A549 (cell line): ENCODE measurements at regions not wholly inside any gene's neighbourhood (a gene's known extent, or its start where the extent isn't known, plus 50 kb on each side); places are given as distances from the start of the nearest gene placed in this dataset.

Experiments used
- ATAC-seq, 2 experiments: fragments of 200-7000 bp in 1 of 2; fragments of >200 bp in 1 of 2; cut with Nextera tagmentation in 1 of 2; cut with Tn5 transposase in 1 of 2; 3 replicates each; pipeline versions ENCODE4 v1.8.0 to v1.9.1; 2018 to 2020; ENCODE audit warnings: mild to moderate bottlenecking in 1 of 2, moderate library complexity in 1 of 2
- CTCF ChIA-PET: fragments of 300-600 bp; sonication (Branson Sonifier 250); formaldehyde crosslinking; extraction: SDS; loops from one replicate; lab custom pipeline; 2021; ENCODE audit warnings: antibody characterized with exemption, inconsistent platforms; lab: Yijun Ruan, JAX
- POLR2A ChIA-PET: fragments of 350-600 bp; formaldehyde crosslinking; extraction: SDS; loops from one replicate; lab custom pipeline; 2021; ENCODE audit warnings: antibody characterized with exemption, inconsistent platforms; lab: Yijun Ruan, JAX
- DNase-seq, 2 experiments: peaks; one replicate each; pipeline versions ENCODE4 v3.0.0 to v3.0.0-alpha.2; 2011 to 2016; ENCODE audit warnings: low read depth in 1 of 2, low spot score in 1 of 2
- FAIRE-seq: peaks from 2 replicates; lab custom pipeline; 2011; peaks lifted over from hg19 to GRCh38; lab: Jason Lieb, UNC
- H3K27ac ChIP-seq, 2 experiments: fragments of >200 bp; sonication (Bioruptor Twin); formaldehyde crosslinking; 3 replicates each; pipeline ENCODE4 v1.5.1; 2016 to 2017
- H3K4me1 ChIP-seq: fragments of >200 bp; sonication (Bioruptor Twin); formaldehyde crosslinking; 3 replicates; pipeline ENCODE4 v1.6.1; 2016
- H3K4me2 ChIP-seq: fragments of >200 bp; sonication (Bioruptor Twin); formaldehyde crosslinking; 3 replicates; pipeline ENCODE4 v1.6.1; 2016
- H3K4me3 ChIP-seq: fragments of >200 bp; sonication (Bioruptor Twin); formaldehyde crosslinking; 3 replicates; pipeline ENCODE4 v1.5.1; 2016
- H3K9me3 ChIP-seq: fragments of >200 bp; sonication (Bioruptor Twin); formaldehyde crosslinking; 3 replicates; pipeline ENCODE4 v1.6.1; 2016
- CBX8 ChIP-seq: fragments of 200-600 bp; sonication (generic); IDR thresholded peaks from 2 replicates; pipeline ENCODE4 v1.6.1; 2016
- CHD2 ChIP-seq: fragments of 150-350 bp; IDR thresholded peaks from 2 replicates; pipeline ENCODE4 v1.6.1; 2014; ENCODE audit warnings: low read length; ENCODE audit not compliant: partially characterized antibody
- EHF ChIP-seq: fragments of 250-450 bp; sonication (Bioruptor Pico); IDR thresholded peaks from 2 replicates; pipeline ENCODE4 v1.5.0; 2020; ENCODE audit warnings: mild to moderate bottlenecking
- EP300 ChIP-seq, 2 experiments: fragments of >200 bp; sonication (Bioruptor Twin); formaldehyde crosslinking; IDR thresholded peaks; 2 replicates in 1 of 2; 3 replicates in 1 of 2; pipeline ENCODE4 v1.6.1; 2016 to 2017
- FOSB ChIP-seq: fragments of 250-450 bp; sonication (Bioruptor Pico); IDR thresholded peaks from 2 replicates; pipeline ENCODE4 v1.5.0; 2020; ENCODE audit warnings: mild to moderate bottlenecking, moderate library complexity
- FOSL2 ChIP-seq, 2 experiments: fragments of 450-650 bp in 1 of 2; fragments of >200 bp in 1 of 2; sonication (Bioruptor Twin) in 1 of 2; formaldehyde crosslinking; IDR thresholded peaks; 2 replicates each; pipeline versions ENCODE4 v1.5.0 to v1.6.1; 2016 to 2020; ENCODE audit warnings: mild to moderate bottlenecking in 1 of 2, moderate library complexity in 1 of 2
- FOXS1 ChIP-seq: fragments of 250-450 bp; sonication (Bioruptor Pico); IDR thresholded peaks from 2 replicates; pipeline ENCODE4 v1.5.0; 2020; ENCODE audit warnings: mild to moderate bottlenecking, moderate library complexity
- HOXA7 ChIP-seq: fragments of 250-450 bp; sonication (Bioruptor Pico); IDR thresholded peaks from 2 replicates; pipeline ENCODE4 v1.5.0; 2020; ENCODE audit warnings: mild to moderate bottlenecking, moderate library complexity
- KDM1A ChIP-seq: fragments of 200-600 bp; sonication (generic); IDR thresholded peaks from 2 replicates; pipeline ENCODE4 v1.6.1; 2016; ENCODE audit warnings: low read depth, mild to moderate bottlenecking
- MAFK ChIP-seq: fragments of 450-650 bp; IDR thresholded peaks from 2 replicates; pipeline ENCODE4 v1.6.1; 2014; ENCODE audit not compliant: partially characterized antibody
- NPAS2 ChIP-seq: fragments of 250-450 bp; sonication (Bioruptor Pico); IDR thresholded peaks from 2 replicates; pipeline ENCODE4 v1.8.0; 2022; ENCODE audit warnings: mild to moderate bottlenecking, moderate library complexity, borderline replicate concordance
- POLR2A ChIP-seq: IDR thresholded peaks from 2 replicates; pipeline ENCODE4 v1.6.1; 2012; ENCODE audit warnings: mild to moderate bottlenecking, low read length
- POLR2AphosphoS2 ChIP-seq: conservative IDR thresholded peaks from 2 replicates; pipeline ENCODE4 v1.6.1; 2012; ENCODE audit warnings: low read length, improper control_type of control experiment, inconsistent platforms
- RCOR1 ChIP-seq: fragments of 150-350 bp; IDR thresholded peaks from 2 replicates; pipeline ENCODE4 v1.6.1; 2014; ENCODE audit warnings: antibody characterized with exemption, low read length, low read depth
- RFX5 ChIP-seq: fragments of 450-650 bp; IDR thresholded peaks from 2 replicates; pipeline ENCODE4 v1.7.1; 2014; ENCODE audit warnings: antibody characterized with exemption, mild to moderate bottlenecking, moderate library complexity
- SREBF2 ChIP-seq: fragments of 450-650 bp; IDR thresholded peaks from 2 replicates; pipeline ENCODE4 v1.6.1; 2014; ENCODE audit warnings: mild to moderate bottlenecking, moderate library complexity
- ZC3H11A ChIP-seq: fragments of 450-650 bp; IDR thresholded peaks from 2 replicates; pipeline ENCODE4 v1.6.1; 2014; ENCODE audit warnings: antibody characterized with exemption, mild to moderate bottlenecking
- ZSCAN20 ChIP-seq: fragments of 250-450 bp; sonication (Bioruptor Pico); IDR thresholded peaks from 2 replicates; pipeline ENCODE4 v1.8.0; 2022; ENCODE audit warnings: mild to moderate bottlenecking, moderate library complexity
- WGBS: methylation state at CpG from one replicate; pipeline ENCODE4 v1.1.6; 2017; ENCODE audit errors: missing lambda C conversion rate; 5-methylcytosine and 5-hydroxymethylcytosine counted together
- TF ChIP-seq, protein P1 (sequence below): fragments of >200 bp; sonication (Bioruptor Twin); formaldehyde crosslinking; IDR thresholded peaks from 3 replicates; pipeline ENCODE4 v1.6.1; 2016
- TF ChIP-seq, protein P2 (sequence below): fragments of 250-450 bp; sonication (Bioruptor Pico); IDR thresholded peaks from 2 replicates; pipeline ENCODE4 v1.5.0; 2021; ENCODE audit warnings: mild to moderate bottlenecking, moderate library complexity, borderline replicate concordance
- TF ChIP-seq, protein P3 (sequence below): fragments of 200-600 bp; sonication (generic); IDR thresholded peaks from 2 replicates; pipeline ENCODE4 v1.6.1; 2016; ENCODE audit warnings: antibody characterized with exemption, mild to moderate bottlenecking, moderate library complexity
- TF ChIP-seq, protein P4 (sequence below): IDR thresholded peaks from 2 replicates; pipeline ENCODE4 v1.6.1; 2012
- TF ChIP-seq, protein P5 (sequence below): fragments of 250-450 bp; sonication (Bioruptor Pico); IDR thresholded peaks from 2 replicates; pipeline ENCODE4 v1.5.0; 2020; ENCODE audit warnings: low read depth, mild to moderate bottlenecking, moderate library complexity

DNA sequence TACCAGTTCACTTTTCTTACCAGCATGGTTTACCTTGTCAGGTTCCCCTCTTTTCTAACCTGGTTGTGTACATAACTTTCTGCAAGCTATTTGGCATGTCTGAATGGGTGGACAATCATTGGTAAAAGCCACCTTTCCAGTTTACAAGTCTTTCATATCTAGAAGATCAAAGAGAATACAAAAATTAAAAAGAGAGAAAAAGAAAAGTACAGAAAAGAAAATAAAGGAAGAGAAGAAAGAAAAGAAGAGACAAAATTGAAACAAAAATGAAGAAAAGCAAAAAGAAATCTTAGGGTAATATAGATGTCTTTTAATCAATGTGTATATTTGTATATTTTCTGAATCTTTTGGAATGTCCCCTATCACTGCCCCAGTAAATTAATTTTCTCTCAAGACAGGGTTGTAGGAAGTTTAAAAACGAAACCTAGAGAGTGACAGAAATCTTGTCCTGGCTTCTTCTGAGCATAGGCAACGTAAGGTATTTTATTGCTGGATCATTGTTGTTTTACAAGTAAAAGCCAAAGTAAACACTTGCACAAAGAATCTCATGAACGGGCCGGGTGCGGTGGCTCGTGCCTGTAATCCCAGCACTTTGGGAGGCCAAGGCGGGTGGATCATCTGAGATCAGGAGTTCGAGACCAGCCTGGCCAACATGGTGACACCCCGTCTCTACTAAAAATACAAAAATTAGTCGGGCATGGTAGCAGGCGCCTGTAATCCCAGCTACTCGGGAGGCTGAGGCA lies 98.7 kb upstream of the IFNE start (continued):
- TF ChIP-seq POLR2AphosphoS2 (no peak), FOSB (CRISPR knock-in tag) (no peak), CBX8 (no peak), RFX5 (no peak), KDM1A (no peak), CHD2 (no peak), EP300 (IDR thresholded peaks at IDR 0.05) (0 out of 5 replicates have a peak, but pooled peaks of 1 of the 2 experiments have one; percentile 20)
- TF ChIP-seq, protein P1, sequence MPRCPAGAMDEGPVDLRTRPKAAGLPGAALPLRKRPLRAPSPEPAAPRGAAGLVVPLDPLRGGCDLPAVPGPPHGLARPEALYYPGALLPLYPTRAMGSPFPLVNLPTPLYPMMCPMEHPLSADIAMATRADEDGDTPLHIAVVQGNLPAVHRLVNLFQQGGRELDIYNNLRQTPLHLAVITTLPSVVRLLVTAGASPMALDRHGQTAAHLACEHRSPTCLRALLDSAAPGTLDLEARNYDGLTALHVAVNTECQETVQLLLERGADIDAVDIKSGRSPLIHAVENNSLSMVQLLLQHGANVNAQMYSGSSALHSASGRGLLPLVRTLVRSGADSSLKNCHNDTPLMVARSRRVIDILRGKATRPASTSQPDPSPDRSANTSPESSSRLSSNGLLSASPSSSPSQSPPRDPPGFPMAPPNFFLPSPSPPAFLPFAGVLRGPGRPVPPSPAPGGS, result no peak
- TF ChIP-seq, protein P2, sequence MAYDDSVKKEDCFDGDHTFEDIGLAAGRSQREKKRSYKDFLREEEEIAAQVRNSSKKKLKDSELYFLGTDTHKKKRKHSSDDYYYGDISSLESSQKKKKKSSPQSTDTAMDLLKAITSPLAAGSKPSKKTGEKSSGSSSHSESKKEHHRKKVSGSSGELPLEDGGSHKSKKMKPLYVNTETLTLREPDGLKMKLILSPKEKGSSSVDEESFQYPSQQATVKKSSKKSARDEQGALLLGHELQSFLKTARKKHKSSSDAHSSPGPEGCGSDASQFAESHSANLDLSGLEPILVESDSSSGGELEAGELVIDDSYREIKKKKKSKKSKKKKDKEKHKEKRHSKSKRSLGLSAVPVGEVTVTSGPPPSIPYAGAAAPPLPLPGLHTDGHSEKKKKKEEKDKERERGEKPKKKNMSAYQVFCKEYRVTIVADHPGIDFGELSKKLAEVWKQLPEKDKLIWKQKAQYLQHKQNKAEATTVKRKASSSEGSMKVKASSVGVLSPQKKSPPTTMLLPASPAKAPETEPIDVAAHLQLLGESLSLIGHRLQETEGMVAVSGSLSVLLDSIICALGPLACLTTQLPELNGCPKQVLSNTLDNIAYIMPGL, result no peak

DNA sequence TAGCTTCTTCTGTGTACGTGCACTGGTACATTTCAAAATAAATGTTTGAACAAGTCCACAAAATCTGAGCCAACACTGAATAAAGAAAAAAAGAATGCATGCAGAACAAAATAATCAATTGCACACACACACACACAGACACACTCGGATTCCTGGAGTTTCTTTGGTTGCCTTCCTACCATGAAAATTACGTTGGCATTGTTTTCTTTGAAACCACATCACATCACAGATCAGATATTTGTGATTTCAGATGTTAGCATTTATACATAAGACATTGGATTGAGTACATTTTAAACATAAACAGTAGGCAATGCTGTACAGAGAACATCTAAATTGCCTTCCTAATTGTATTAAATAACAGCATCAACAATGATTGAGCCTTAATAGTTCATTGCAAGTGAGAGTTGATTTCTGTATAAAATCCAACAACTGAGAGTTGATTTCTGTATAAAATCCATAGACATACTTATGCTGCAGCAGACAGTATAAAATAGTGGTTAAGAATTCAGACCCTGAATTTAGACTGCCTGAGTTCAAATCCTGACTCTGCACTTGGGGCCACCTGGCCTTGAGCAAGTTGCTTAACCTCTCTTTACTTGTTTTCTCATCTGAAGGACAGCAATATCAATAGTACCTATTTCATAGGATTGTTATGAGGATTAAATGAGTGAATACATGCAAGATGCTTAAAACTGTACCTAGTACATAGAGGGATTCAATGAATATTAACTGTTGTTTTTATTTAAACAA lies 101.7 kb upstream of the IFNE start:
- ATAC-seq (no peak), DNase-seq (no peak), FAIRE-seq (peak; percentile 78)
- Histone ChIP-seq H3K4me2 (peak overlapping the region; percentile 96), H3K4me1 (peaks cover 91% of the 10 kb centered on the region), H3K27ac (peak overlapping the region; percentile 93 to 97), H3K9me3 (no peaks in the 10 kb centered on the region), H3K4me3 (no peak overlapping the region)
- ChIA-PET POLR2A (interaction anchor here (1.1 kb wide), 2 partner anchors 8 to 32 kb away, joined by 3 to 4 read pairs; no protein-coding TSS in a partner anchor), CTCF (interaction anchor here (1.0 to 1.3 kb wide), 3 partner anchors 25 to 205 kb away, joined by 3 to 4 read pairs (median 3); no protein-coding TSS in a partner anchor)
- TF ChIP-seq RCOR1, result no peak
- TF ChIP-seq HOXA7, result 0 out of 2 replicates have a peak, but pooled peaks have one; percentile 47
- 3% methylated on average over 3 of the region's 3 CpGs for WGBS

DNA sequence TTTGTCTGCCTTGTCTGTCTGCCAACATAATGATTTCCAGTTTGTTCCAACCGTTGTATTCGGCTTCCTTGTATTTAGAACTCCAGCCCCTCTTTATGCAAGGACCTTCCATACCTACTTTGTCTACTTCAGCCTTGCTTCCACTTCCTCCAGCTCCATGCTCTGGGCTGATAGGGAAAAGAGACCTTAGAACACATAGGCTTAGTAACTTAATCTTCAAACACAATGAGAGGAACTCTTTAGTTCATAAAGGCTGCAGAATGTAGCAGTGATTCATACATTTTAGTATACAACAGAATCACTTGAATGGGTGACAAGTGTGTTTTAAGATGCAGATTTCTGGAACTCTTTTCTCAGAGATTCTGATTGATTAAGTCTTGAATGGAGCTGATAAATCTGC lies 102.8 kb upstream of the IFNE start:
- Histone ChIP-seq H3K9me3 (no peaks in the 10 kb centered on the region), H3K4me1 (peaks cover 90% of the 10 kb centered on the region), H3K4me3 (no peak overlapping the region), H3K4me2 (peak overlapping the region; percentile 96), H3K27ac (peak overlapping the region; percentile 93 to 97)
- ChIA-PET POLR2A (interaction anchor here (0.6 to 0.9 kb wide), 2 partner anchors 98 to 266 kb away, joined by 4 to 6 read pairs; no protein-coding TSS in a partner anchor), CTCF (interaction anchor here (0.6 to 2.1 kb wide), 9 partner anchors 8 to 266 kb away, joined by 3 to 11 read pairs (median 3); no protein-coding TSS in a partner anchor)
- no peak for ATAC-seq
- 92% methylated on average over 2 of the region's 2 CpGs for WGBS
- no peak for DNase-seq
- FAIRE-seq, result peak; percentile 54
- TF ChIP-seq EP300 (IDR thresholded peaks at IDR 0.05), result no peak
- TF ChIP-seq, protein P2, result no peak
- no peak for TF ChIP-seq FOXS1 (CRISPR knock-in tag)
- TF ChIP-seq, protein P3, sequence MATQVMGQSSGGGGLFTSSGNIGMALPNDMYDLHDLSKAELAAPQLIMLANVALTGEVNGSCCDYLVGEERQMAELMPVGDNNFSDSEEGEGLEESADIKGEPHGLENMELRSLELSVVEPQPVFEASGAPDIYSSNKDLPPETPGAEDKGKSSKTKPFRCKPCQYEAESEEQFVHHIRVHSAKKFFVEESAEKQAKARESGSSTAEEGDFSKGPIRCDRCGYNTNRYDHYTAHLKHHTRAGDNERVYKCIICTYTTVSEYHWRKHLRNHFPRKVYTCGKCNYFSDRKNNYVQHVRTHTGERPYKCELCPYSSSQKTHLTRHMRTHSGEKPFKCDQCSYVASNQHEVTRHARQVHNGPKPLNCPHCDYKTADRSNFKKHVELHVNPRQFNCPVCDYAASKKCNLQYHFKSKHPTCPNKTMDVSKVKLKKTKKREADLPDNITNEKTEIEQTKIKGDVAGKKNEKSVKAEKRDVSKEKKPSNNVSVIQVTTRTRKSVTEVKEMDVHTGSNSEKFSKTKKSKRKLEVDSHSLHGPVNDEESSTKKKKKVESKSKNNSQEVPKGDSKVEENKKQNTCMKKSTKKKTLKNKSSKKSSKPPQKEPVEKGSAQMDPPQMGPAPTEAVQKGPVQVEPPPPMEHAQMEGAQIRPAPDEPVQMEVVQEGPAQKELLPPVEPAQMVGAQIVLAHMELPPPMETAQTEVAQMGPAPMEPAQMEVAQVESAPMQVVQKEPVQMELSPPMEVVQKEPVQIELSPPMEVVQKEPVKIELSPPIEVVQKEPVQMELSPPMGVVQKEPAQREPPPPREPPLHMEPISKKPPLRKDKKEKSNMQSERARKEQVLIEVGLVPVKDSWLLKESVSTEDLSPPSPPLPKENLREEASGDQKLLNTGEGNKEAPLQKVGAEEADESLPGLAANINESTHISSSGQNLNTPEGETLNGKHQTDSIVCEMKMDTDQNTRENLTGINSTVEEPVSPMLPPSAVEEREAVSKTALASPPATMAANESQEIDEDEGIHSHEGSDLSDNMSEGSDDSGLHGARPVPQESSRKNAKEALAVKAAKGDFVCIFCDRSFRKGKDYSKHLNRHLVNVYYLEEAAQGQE, result no peak
- TF ChIP-seq ZC3H11A, result no peak
- TF ChIP-seq FOSL2 (IDR thresholded peaks at IDR 0.05), result no peak
- TF ChIP-seq FOSL2 (CRISPR knock-in tag; IDR thresholded peaks at IDR 0.05), result no peak
- TF ChIP-seq CBX8, result no peak
- no peak for TF ChIP-seq EHF (CRISPR knock-in tag)
- no peak for TF ChIP-seq POLR2A
- TF ChIP-seq, protein P4, sequence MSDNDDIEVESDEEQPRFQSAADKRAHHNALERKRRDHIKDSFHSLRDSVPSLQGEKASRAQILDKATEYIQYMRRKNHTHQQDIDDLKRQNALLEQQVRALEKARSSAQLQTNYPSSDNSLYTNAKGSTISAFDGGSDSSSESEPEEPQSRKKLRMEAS, result no peak
- no peak for TF ChIP-seq MAFK
- TF ChIP-seq HOXA7, result no peak
- no peak for TF ChIP-seq SREBF2
- TF ChIP-seq, protein P5, sequence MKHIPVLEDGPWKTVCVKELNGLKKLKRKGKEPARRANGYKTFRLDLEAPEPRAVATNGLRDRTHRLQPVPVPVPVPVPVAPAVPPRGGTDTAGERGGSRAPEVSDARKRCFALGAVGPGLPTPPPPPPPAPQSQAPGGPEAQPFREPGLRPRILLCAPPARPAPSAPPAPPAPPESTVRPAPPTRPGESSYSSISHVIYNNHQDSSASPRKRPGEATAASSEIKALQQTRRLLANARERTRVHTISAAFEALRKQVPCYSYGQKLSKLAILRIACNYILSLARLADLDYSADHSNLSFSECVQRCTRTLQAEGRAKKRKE (CRISPR knock-in tag), result no peak
- TF ChIP-seq ZSCAN20 (CRISPR knock-in tag), result no peak
- TF ChIP-seq NPAS2, result no peak
